ENCODE measurements at regions not wholly inside any gene's neighbourhood (a gene's known extent, or its start where the extent isn't known, plus 50 kb on each side); places are given as distances from the start of the nearest gene placed in this dataset.
A peak's percentile ranks its signal among the peaks of the same experiment; 100 is the strongest.
"Not testable (repeated sequence)": the region's sequence is repeated elsewhere in the genome, so short reads cannot be mapped to it uniquely, and the experiment has no call there.

DNA sequence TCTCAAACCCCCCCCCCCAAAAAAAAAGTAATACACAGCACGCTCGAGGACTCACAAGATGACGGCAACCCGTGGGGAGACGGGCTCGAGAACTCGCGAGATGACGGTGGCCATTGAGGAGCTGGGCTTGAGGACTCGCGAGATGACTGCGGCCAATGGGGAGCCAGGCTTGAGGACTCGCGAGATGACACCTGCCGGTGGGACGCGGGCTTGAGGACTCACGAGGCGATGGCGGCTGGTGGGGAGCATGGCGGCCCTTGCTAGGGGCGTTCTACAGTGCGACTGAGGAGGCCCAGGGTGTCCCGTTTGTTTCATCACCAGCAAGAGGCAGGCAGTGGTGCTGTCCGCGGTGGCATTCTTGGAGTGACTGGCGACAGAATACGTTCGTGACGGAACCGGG, 172.4 kb upstream of the MAGEB16 start:
- no peak for DNase-seq

- no peak for DNase-seq
These were observed 172.0 kb upstream of the MAGEB16 start for GRCh38 chrX:35626124-35626523.

DNA sequence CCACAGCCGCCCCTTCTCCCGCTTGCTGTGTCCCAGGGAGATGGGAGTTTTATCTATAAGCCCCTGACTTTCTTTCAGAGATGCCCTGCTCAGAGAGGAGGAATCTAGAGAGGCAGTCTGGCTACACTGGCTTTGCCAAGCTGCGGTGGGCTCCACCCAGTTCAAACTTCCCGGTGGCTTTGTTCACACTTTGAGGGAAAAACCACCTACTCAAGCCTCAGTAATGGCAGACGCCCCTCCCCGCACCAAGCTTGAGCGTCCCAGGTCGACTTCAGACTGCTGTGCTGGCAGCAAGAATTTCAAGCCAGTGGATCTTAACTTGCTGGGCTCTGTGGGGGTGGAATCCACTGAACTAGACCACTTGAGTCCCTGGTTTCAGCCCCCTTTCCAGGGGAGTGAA, 162.2 kb upstream of the MAGEB16 start:
- not testable (repeated sequence) for DNase-seq

DNA sequence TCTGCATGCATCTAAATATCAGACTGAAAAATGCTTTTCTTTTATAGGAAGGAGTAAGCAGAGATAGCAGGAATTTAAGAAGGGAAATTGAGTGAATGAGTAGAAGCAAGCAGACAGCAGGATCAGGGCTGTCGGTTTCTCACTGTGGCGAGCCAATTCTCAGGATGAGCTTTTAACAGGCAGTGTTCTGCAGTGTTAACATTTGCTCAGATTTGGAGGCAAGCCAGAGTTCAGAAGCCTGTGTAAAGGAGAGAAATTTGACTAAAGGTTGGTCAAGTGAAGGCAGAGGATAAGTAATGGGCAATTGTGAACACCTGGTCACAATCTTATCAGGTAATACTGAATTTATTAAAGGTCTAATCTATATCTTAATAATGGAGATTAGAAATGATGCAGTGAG, 133.3 kb upstream of the MAGEB16 start:
- no peak for DNase-seq

- DNase-seq: no peak
These were observed 132.8 kb upstream of the MAGEB16 start for GRCh38 chrX:35665311-35665710.

GRCh38 chrX:35670889-35671288, 127.3 kb upstream of the MAGEB16 start:
- DNase-seq: no peak

GRCh38 chrX:35675151-35675550, 123.0 kb upstream of the MAGEB16 start:
- no peak for DNase-seq

DNA sequence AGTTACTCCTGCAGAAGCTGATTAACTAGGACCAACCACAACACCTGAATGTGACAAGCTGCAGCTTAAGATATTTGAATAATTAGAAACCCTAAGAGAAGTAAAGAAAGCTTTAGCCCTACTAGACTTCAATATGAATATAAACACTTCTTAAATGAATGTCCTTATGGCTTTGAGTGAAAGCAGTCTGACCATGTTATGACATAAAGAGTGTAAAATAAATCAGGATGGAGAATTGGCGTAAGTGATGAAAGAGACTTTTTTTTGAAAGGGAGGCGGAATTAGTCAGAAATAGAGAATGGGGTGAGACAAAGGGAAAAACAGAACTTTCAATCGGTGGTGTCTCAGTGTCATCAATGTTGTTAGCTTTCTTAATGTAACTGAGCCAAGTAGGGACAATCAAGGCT, 117.2 kb upstream of the MAGEB16 start:
- DNase-seq: no peak

DNA sequence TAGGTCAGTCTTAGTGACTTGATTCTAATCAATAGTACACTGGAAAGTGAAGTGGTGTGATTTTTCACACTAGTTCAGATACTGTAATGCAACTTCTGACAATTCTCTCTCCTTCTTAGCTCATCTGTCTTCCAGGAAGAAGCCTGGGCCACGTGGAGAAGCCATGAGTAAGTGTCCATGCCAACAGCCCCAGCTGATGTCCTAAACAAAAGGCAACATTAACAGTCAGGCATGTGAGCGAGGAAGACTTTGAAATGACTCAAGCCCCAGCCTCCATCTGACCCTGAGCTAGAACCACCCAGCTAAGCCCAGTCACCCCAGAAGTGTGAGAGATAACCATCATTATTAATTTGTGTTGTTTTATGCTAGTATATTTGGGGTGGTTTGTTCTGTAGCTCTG, 115.7 kb upstream of the MAGEB16 start:
- DNase-seq: no peak

DNA sequence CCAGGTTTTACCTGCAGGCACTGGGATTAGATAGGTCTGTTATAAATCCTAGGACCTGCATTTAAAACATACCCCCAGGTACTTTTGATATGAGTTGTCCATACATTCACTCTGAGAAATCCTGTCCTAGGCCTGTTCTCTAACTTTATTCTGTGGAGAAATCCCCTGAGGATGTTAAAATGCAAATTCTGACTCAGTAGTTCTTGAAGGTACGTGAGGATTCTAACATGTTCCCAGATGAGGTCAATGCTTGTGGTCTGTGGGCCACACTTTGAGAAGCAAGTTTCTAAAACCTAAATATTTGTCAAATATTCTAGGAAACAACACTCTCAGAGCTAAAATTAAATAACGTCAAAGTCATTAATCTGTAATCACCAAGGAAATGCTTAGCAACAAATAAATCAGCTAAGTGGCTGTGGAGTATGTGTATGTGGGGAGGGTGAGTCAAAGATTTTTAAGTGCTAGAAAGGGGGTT, 101.3 kb upstream of the MAGEB16 start:
- DNase-seq: no peak

DNA sequence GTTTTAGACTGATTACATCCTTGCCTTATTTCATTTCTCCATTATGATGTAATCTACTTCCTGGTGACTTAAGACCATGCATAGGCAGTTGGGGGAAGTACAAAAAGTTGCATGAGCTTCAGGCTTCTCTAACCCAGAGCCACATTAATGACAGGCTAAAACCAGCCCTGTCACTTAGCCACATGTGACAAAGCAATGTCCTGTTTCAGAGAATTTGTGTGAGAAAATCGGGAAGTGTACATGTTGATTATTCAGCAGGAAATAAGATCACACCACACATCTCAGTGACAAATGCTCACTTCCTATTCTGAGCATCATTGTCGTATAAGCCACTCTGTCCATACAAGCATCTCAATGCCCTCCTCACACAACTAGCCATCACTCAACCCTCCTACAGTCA, 98.5 kb upstream of the MAGEB16 start:
- DNase-seq: peak; percentile 17

DNA sequence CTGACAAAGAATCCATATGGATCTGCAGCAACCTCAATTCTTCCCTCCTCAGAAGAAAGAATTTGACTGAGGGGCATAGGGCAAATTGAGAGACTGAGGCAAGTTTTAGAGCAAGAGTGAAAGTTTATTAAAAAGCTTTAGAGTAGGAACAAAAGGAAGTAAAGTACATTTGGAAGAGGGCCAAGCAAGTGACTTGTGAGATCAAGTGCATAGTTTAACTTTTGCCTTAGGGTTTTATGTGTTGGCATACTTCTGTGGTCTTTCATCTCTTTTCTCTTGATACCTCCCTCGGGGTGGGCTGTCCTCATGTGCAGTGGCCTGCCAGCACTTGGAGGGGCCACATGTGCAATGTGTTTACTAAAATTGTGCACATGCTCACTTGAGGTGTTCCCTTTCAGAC, 98.0 kb upstream of the MAGEB16 start:
- no peak for DNase-seq

DNA sequence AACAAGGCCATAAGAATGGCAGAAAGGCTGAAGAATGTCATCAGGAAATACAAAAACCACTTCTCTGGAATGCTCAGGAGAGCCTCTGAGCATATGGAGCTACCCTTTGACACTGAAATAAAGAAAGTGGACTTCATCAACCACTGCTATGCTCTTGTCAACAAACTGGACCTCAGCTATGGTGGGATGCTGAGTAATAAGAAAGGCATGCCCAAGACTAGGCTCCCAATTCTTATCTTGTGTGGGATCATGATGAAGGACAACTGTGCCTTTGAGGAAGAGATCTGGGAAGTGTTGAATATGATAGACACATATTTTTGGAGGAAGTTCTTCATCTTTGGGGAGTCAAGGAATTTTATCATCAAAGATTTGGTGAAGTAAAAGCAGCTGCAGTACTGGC, 86.9 kb upstream of the MAGEB16 start:
- DNase-seq: no peak

GRCh38 chrX:35722128-35722527, 76.0 kb upstream of the MAGEB16 start:
- no peak for DNase-seq

- DNase-seq: no peak
These were observed 72.0 kb upstream of the MAGEB16 start for GRCh38 chrX:35726176-35726575.

DNA sequence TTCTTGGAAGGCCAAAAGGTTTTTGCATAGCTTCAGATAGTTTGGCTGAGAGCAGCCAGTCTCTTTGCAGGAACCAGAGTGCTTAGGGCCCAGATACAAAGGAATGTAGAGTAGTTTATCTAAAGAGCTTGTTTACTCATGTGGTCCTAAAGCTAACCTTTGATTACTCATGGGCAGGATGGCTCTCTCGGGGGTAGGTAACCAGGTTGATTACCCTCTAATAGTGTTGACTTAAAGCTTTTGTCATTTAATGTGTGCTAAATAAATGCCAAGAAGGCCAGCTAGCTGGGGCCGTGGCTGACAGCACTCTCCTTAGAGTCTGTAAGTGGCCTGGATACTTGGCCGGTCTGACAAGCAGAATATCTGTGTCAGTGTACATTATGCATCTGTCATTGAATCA, 69.7 kb upstream of the MAGEB16 start:
- DNase-seq: no peak

DNA sequence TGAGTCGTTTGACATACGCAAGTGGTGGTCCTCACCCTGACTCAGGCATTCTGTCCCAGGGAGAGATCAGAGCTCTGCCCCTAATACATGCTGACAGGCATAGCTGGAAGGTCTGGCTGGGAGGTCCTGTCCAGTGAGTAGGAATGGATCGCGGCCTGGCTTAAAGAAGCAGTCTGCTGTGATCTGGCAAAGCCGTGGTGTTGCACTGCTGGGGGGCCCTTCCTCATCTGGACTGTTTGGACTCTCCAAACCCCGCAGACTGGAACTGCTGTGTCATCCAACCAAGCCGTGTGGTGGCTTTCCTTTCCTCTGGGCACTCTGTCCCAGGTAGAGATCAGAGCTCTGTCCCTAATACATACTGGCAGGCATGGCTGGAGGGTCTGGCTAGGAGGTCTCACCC, 64.3 kb upstream of the MAGEB16 start:
- DNase-seq: no peak

DNA sequence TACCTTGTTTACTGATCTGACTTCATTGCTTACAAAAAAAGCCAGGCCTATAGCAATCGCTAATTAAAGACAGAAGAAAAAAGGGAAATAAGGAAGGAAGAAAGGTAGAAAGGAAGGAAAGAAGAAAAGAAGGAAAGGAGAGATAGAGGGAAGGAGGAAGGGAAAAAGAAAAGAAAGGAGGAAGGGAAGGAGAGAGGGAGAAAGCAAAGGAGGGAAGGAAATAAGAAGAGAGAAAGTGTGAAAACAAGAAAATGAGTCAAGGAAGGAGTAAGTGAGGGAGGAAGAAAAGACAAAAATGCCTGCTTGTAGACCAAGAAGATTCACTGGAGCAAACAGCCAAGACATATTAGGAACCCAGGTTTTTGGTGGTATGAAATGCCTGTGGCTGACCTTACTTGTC, 57.0 kb upstream of the MAGEB16 start:
- no peak for DNase-seq

GRCh38 chrX:35743331-35743730, 54.8 kb upstream of the MAGEB16 start:
- DNase-seq: no peak

Measured in GF-D8 (cell line).